ENCODE measurements at regions not wholly inside any gene's neighbourhood (a gene's known extent, or its start where the extent isn't known, plus 50 kb on each side); places are given as distances from the start of the nearest gene placed in this dataset.

GRCh38 chr4:149911354-149911753 is 95.7 kb upstream of the IQCM start:
- Histone ChIP-seq H3K27me3 (ENCODE audit: control insufficient read depth, insufficient read depth, low read length) (no peaks in the 10 kb centered on the region), H3K4me3 (ENCODE audit: low read depth in 2 of 2, low read length in 2 of 2) (no peak overlapping the region), H3K27ac (ENCODE audit: low read length) (no peak overlapping the region), H3K36me3 (ENCODE audit: control insufficient read depth, insufficient read depth, low read length) (no peaks in the 10 kb centered on the region), H3K9me3 (ENCODE audit: control insufficient read depth, insufficient read depth, low read depth, low read length) (no peaks in the 10 kb centered on the region), H3K4me1 (ENCODE audit: control insufficient read depth, insufficient read depth, low read length) (no peaks in the 10 kb centered on the region)
- no peak for ATAC-seq
- in situ Hi-C loops (cut with HindIII; ENCODE audit: low pct_unique_long_range_greater_than_20kb, low sequenced_read_pairs) (no loop called here), intact Hi-C loops (cut with micrococcal nuclease; ENCODE audit: unreplicated experiment) (no loop called here)
- DNase-seq (ENCODE audit: low read depth, low spot score) = no peak
- TF ChIP-seq TCF7L2 (IDR thresholded peaks at IDR 0.05; ENCODE audit: low read depth, low read length) = no peak
- no peak for TF ChIP-seq SIN3A (IDR thresholded peaks at IDR 0.05; ENCODE audit: borderline replicate concordance, insufficient read depth, low read depth, low read length)
- no peak for TF ChIP-seq POLR2AphosphoS5 (IDR thresholded peaks at IDR 0.05; ENCODE audit: low read depth, low read length)
- no peak for TF ChIP-seq CTCF (IDR thresholded peaks at IDR 0.05)
- no peak for TF ChIP-seq REST (IDR thresholded peaks at IDR 0.05; ENCODE audit: insufficient read depth in 1 of 2, low read depth in 2 of 2, low read length in 1 of 2)
- ChIA-PET CTCF (no interaction called here), POLR2A (no interaction called here)
- BruUV-seq (replicated peaks) = no TSS peak

- no peaks in the 10 kb centered on the region for H3K27me3 ChIP-seq (ENCODE audit: control insufficient read depth, insufficient read depth, low read length)
- no peak for DNase-seq (ENCODE audit: low read depth, low spot score)
- TF ChIP-seq SIN3A (IDR thresholded peaks at IDR 0.05; ENCODE audit: borderline replicate concordance, insufficient read depth, low read depth, low read length) = no peak
- H3K4me3 ChIP-seq (ENCODE audit: low read depth in 2 of 2, low read length in 2 of 2) = no peak overlapping the region
- ChIA-PET POLR2A (no interaction called here), CTCF (no interaction called here)
- ATAC-seq = no peak
- H3K4me1 ChIP-seq (ENCODE audit: control insufficient read depth, insufficient read depth, low read length) = no peaks in the 10 kb centered on the region
- BruUV-seq (replicated peaks) = no TSS peak
- in situ Hi-C loops (cut with HindIII; ENCODE audit: low pct_unique_long_range_greater_than_20kb, low sequenced_read_pairs) (no loop called here), intact Hi-C loops (cut with micrococcal nuclease; ENCODE audit: unreplicated experiment) (no loop called here)
- H3K36me3 ChIP-seq (ENCODE audit: control insufficient read depth, insufficient read depth, low read length) = no peaks in the 10 kb centered on the region
- no peaks in the 10 kb centered on the region for H3K9me3 ChIP-seq (ENCODE audit: control insufficient read depth, insufficient read depth, low read depth, low read length)
- no peak overlapping the region for H3K27ac ChIP-seq (ENCODE audit: low read length)
These were observed 96.4 kb upstream of the IQCM start for GRCh38 chr4:149912000-149912399.

- ATAC-seq (peak; percentile 76; the same call in 1 of the 2 replicates), DNase-seq (ENCODE audit: low read depth, low spot score) (peak; percentile 25)
- H3K27ac ChIP-seq (ENCODE audit: low read length) = no peak overlapping the region
- H3K9me3 ChIP-seq (ENCODE audit: control insufficient read depth, insufficient read depth, low read depth, low read length) = no peaks in the 10 kb centered on the region
- no TSS peak for BruUV-seq (replicated peaks)
- ChIA-PET POLR2A (no interaction called here), CTCF (no interaction called here)
- TF ChIP-seq REST (IDR thresholded peaks at IDR 0.05; ENCODE audit: insufficient read depth in 1 of 2, low read depth in 2 of 2, low read length in 1 of 2) (no peak), CTCF (IDR thresholded peaks at IDR 0.05) (peak; percentile 80)
- no peaks in the 10 kb centered on the region for H3K36me3 ChIP-seq (ENCODE audit: control insufficient read depth, insufficient read depth, low read length)
- intact Hi-C loops (cut with micrococcal nuclease; ENCODE audit: unreplicated experiment) (no loop called here), in situ Hi-C loops (cut with HindIII; ENCODE audit: low pct_unique_long_range_greater_than_20kb, low sequenced_read_pairs) (no loop called here)
- H3K4me3 ChIP-seq (ENCODE audit: low read depth in 2 of 2, low read length in 2 of 2) = no peak overlapping the region
- H3K27me3 ChIP-seq (ENCODE audit: control insufficient read depth, insufficient read depth, low read length) = no peaks in the 10 kb centered on the region
- no peaks in the 10 kb centered on the region for H3K4me1 ChIP-seq (ENCODE audit: control insufficient read depth, insufficient read depth, low read length)
These were observed 98.8 kb upstream of the IQCM start for GRCh38 chr4:149914119-149915115.

Data from Panc1 (cell line).